SK-N-SH (cell line): ENCODE measurements at regions not wholly inside any gene's neighbourhood (a gene's known extent, or its start where the extent isn't known, plus 50 kb on each side); places are given as distances from the start of the nearest gene placed in this dataset.

Source experiments
- CTCF ChIA-PET: fragments of 300-600, 350-600 bp; formaldehyde crosslinking; extraction: SDS; loops from one replicate; lab custom pipeline; 2021; lab: Yijun Ruan, JAX
- POLR2A ChIA-PET: fragments of 350-600 bp; sonication (Branson Sonifier 250); formaldehyde crosslinking; extraction: SDS; loops from one replicate; lab custom pipeline; 2020; ENCODE audit warnings: antibody characterized with exemption, inconsistent platforms; lab: Yijun Ruan, JAX
- DNase-seq: peaks from one replicate; pipeline ENCODE4 v3.0.0; 2012
- H2AFZ ChIP-seq: fragments of 200-600 bp; sonication (generic); 2 replicates; pipeline ENCODE4 v1.8.1; 2016; ENCODE audit warnings: antibody characterized with exemption, mild to moderate bottlenecking, low read depth
- H3F3A ChIP-seq: fragments of 200-600 bp; sonication (generic); replicated peaks from 2 replicates; pipeline ENCODE3; 2016; ENCODE audit warnings: antibody characterized with exemption, mild to moderate bottlenecking; ENCODE audit not compliant: insufficient read depth
- H3K27ac ChIP-seq, 2 experiments: fragments of 200-500 bp in 1 of 2; fragments of 200-600 bp in 1 of 2; sonication (Bioruptor generic) in 1 of 2; sonication (generic), shearing (Covaris generic) in 1 of 2; 2 replicates each; pipeline versions ENCODE4 v1.5.1 to v1.6.1; 2014 to 2016; ENCODE audit warnings: low read depth in 2 of 2, inconsistent platforms in 1 of 2, low read length in 1 of 2, mild to moderate bottlenecking in 1 of 2, mixed read lengths in 1 of 2
- H3K27me3 ChIP-seq: fragments of 200-600 bp; sonication (generic), shearing (Covaris generic); 2 replicates; pipeline ENCODE4 v1.6.1; 2016; ENCODE audit warnings: mixed run types; ENCODE audit not compliant: insufficient read depth
- H3K36me3 ChIP-seq, 2 experiments: fragments of 200-500 bp in 1 of 2; fragments of 200-600 bp in 1 of 2; sonication (Bioruptor generic) in 1 of 2; sonication (generic) in 1 of 2; replicated peaks in 1 of 2; 2 replicates each; pipeline versions ENCODE3 to v1.5.1; 2014 to 2016; ENCODE audit warnings: low read length in 1 of 2, mild to moderate bottlenecking in 1 of 2; ENCODE audit not compliant: insufficient read depth in 2 of 2, control insufficient read depth in 1 of 2
- H3K4me1 ChIP-seq, 2 experiments: fragments of 200-500 bp in 1 of 2; fragments of 200-600 bp in 1 of 2; sonication (Bioruptor generic) in 1 of 2; sonication (generic), shearing (Covaris generic) in 1 of 2; 2 replicates each; pipeline versions ENCODE4 v1.5.1 to v1.6.1; 2014 to 2016; ENCODE audit warnings: low read depth in 1 of 2, low read length in 1 of 2, mixed run types in 1 of 2; ENCODE audit not compliant: insufficient read depth in 2 of 2, control insufficient read depth in 1 of 2
- H3K4me2 ChIP-seq: fragments of 200-600 bp; sonication (generic), shearing (Covaris generic); 2 replicates; pipeline ENCODE4 v1.6.1; 2017; ENCODE audit warnings: mixed run types
- H3K4me3 ChIP-seq, 2 experiments: fragments of 200-500 bp in 1 of 2; fragments of 200-600 bp in 1 of 2; sonication (Bioruptor generic) in 1 of 2; sonication (generic), shearing (Covaris generic) in 1 of 2; 2 replicates each; pipeline versions ENCODE4 v1.5.1 to v1.8.1; 2014 to 2016; ENCODE audit warnings: low read depth in 2 of 2, inconsistent platforms in 1 of 2, low read length in 1 of 2, mild to moderate bottlenecking in 1 of 2, mixed read lengths in 1 of 2, moderate library complexity in 1 of 2
- H3K79me2 ChIP-seq: fragments of 200-600 bp; sonication (generic); 2 replicates; pipeline ENCODE4 v1.8.1; 2017; ENCODE audit warnings: mild to moderate bottlenecking; ENCODE audit not compliant: insufficient read depth
- H3K9ac ChIP-seq: fragments of 200-600 bp; sonication (generic); 2 replicates; pipeline ENCODE4 v1.6.1; 2017; ENCODE audit warnings: mixed run types
- H3K9me2 ChIP-seq: fragments of 200-600 bp; sonication (generic); 2 replicates; pipeline ENCODE4 v1.6.1; 2017; ENCODE audit warnings: mixed run types
- H3K9me3 ChIP-seq: fragments of 200-600 bp; sonication (generic); 2 replicates; pipeline ENCODE4 v1.6.1; 2017; ENCODE audit warnings: mixed run types, mild to moderate bottlenecking, moderate library complexity
- H4K20me1 ChIP-seq: fragments of 200-600 bp; sonication (generic); 2 replicates; pipeline ENCODE4 v1.6.1; 2017; ENCODE audit warnings: mild to moderate bottlenecking, mixed run types; ENCODE audit not compliant: insufficient read depth
- CHD2 ChIP-seq: fragments of 150-350 bp; IDR thresholded peaks from 2 replicates; pipeline ENCODE4 v1.6.1; 2018; ENCODE audit warnings: low read length; ENCODE audit not compliant: partially characterized antibody
- FOSL2 ChIP-seq: IDR thresholded peaks from 2 replicates; pipeline ENCODE4 v1.4.0; 2012; ENCODE audit warnings: low read depth, mild to moderate bottlenecking, moderate library complexity, borderline replicate concordance
- FOXM1 ChIP-seq: IDR thresholded peaks from 2 replicates; pipeline ENCODE4 v1.4.0; 2012; ENCODE audit warnings: low read depth, mild to moderate bottlenecking
- MXI1 ChIP-seq: IDR thresholded peaks from 2 replicates; pipeline ENCODE4 v1.6.1; 2012; ENCODE audit warnings: mild to moderate bottlenecking, low read depth, low read length, improper control_type of control experiment
- RXRA ChIP-seq: IDR thresholded peaks from 2 replicates; pipeline ENCODE4 v1.4.0; 2012; ENCODE audit warnings: low read depth, mild to moderate bottlenecking, borderline replicate concordance
- YY1 ChIP-seq: IDR thresholded peaks from 2 replicates; pipeline ENCODE4 v1.4.0; 2012; ENCODE audit warnings: low read depth, mild to moderate bottlenecking
- WGBS: methylation state at CpG from one replicate; pipeline ENCODE4 v1.1.6; 2017; ENCODE audit warnings: low lambda C conversion rate; 5-methylcytosine and 5-hydroxymethylcytosine counted together
- TF ChIP-seq, protein P1 (sequence below): fragments of 150-350 bp; IDR thresholded peaks from 2 replicates; pipeline ENCODE4 v1.6.1; 2016; ENCODE audit warnings: mild to moderate bottlenecking, low read depth, low read length
- TF ChIP-seq, protein P2 (sequence below): fragments of 200-600 bp; sonication (generic); IDR thresholded peaks from 2 replicates; pipeline ENCODE4 v1.6.1; 2017; ENCODE audit warnings: antibody characterized with exemption, mild to moderate bottlenecking, moderate library complexity

DNA sequence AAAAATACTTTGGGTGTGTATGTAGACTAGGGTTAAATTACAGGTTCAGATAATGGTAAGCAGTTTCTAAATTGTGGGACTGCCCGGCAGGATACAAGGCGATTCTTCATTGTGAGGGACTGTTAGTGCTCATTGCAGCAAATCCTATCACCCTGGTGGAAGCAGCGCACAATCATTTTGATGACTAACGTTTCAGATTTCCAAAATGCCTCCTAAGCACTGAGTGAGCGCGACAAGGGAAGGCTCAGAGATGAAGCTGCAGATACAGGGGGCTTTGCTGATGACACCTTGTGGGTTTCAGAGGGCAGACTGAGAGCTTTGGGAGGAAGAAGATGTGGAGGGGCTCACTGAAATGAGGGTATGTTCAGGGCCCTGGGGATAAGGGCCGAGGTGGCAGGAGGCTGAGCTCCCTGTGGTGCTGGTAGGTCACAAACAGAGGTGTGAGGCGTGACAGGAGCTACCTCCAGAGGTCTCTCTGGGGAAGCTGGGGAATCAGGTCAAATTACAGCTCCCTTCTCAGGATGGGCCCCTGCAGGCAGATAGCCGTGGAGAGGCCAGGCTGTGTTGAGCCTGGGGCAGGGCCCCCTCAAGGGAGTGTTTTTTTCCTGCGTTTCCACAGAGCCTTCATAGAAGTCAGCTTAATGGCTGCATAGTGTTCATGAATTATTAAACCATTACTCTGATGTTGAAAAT, 84.5 kb upstream of the FYN start:
- ChIA-PET POLR2A (no interaction called here), CTCF (no interaction called here)
- 80% methylated on average over 8 of the region's 10 CpGs for WGBS

DNA sequence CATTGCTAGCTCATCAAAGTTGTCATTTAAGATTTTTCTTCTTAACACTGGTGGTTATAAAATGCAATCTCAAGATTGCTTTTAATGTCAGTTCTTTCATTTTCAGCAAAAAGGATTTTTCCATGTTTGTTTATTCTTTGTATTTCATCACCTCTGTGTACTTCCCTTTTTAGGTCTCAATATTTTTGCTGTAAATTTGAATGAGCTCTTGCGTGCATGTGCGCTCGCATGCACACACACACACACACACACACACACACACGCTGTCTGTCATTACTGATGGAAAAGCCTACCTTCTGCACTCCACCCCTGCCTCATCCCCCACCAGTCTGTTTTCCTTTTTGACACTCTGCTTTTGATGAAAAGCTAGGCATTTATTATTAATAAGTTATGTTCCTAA, 85.3 kb upstream of the FYN start:
- no peak overlapping the region for H3K4me3 ChIP-seq
- peaks cover under 1% of the 10 kb centered on the region for H3F3A ChIP-seq
- no peak for DNase-seq
- ChIA-PET CTCF (no interaction called here), POLR2A (no interaction called here)
- WGBS, result 98% methylated on average over 4 of the region's 4 CpGs
- no peak overlapping the region for H2AFZ ChIP-seq
- no peak overlapping the region for H3K4me2 ChIP-seq
- H3K79me2 ChIP-seq, result no peaks in the 10 kb centered on the region
- H4K20me1 ChIP-seq, result no peaks in the 10 kb centered on the region
- no peaks in the 10 kb centered on the region for H3K9me2 ChIP-seq
- H3K4me1 ChIP-seq, result no peaks in the 10 kb centered on the region
- H3K27me3 ChIP-seq, result no peaks in the 10 kb centered on the region
- H3K36me3 ChIP-seq, result no peaks in the 10 kb centered on the region
- TF ChIP-seq YY1 (no peak), MXI1 (no peak)
- TF ChIP-seq, protein P1, sequence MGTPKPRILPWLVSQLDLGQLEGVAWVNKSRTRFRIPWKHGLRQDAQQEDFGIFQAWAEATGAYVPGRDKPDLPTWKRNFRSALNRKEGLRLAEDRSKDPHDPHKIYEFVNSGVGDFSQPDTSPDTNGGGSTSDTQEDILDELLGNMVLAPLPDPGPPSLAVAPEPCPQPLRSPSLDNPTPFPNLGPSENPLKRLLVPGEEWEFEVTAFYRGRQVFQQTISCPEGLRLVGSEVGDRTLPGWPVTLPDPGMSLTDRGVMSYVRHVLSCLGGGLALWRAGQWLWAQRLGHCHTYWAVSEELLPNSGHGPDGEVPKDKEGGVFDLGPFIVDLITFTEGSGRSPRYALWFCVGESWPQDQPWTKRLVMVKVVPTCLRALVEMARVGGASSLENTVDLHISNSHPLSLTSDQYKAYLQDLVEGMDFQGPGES, result no peak
- TF ChIP-seq, protein P2, sequence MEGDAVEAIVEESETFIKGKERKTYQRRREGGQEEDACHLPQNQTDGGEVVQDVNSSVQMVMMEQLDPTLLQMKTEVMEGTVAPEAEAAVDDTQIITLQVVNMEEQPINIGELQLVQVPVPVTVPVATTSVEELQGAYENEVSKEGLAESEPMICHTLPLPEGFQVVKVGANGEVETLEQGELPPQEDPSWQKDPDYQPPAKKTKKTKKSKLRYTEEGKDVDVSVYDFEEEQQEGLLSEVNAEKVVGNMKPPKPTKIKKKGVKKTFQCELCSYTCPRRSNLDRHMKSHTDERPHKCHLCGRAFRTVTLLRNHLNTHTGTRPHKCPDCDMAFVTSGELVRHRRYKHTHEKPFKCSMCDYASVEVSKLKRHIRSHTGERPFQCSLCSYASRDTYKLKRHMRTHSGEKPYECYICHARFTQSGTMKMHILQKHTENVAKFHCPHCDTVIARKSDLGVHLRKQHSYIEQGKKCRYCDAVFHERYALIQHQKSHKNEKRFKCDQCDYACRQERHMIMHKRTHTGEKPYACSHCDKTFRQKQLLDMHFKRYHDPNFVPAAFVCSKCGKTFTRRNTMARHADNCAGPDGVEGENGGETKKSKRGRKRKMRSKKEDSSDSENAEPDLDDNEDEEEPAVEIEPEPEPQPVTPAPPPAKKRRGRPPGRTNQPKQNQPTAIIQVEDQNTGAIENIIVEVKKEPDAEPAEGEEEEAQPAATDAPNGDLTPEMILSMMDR, result no peak
- no peaks in the 10 kb centered on the region; the same call in 1 of the 2 replicates for H3K9me3 ChIP-seq
- H3K9ac ChIP-seq, result no peak overlapping the region
- no peak overlapping the region for H3K27ac ChIP-seq

More for the DNA sequence above, 84.5 kb upstream of the FYN start:
- no peak for DNase-seq
- H3K4me2 ChIP-seq, result no peak overlapping the region
- H3K79me2 ChIP-seq, result no peaks in the 10 kb centered on the region
- no peak overlapping the region for H3K27ac ChIP-seq
- H3K27me3 ChIP-seq, result no peaks in the 10 kb centered on the region
- H3K36me3 ChIP-seq, result no peaks in the 10 kb centered on the region
- no peak overlapping the region for H3K9ac ChIP-seq
- no peaks in the 10 kb centered on the region for H3F3A ChIP-seq
- H3K9me2 ChIP-seq, result no peaks in the 10 kb centered on the region
- no peaks in the 10 kb centered on the region for H4K20me1 ChIP-seq
- H3K4me3 ChIP-seq, result no peak overlapping the region
- peaks cover 0 to 6% of the 10 kb centered on the region in 2 experiments; a peak in 2 of 4 replicates for H3K4me1 ChIP-seq
- TF ChIP-seq FOXM1 (no peak), YY1 (no peak), RXRA (no peak), CHD2 (no peak), FOSL2 (no peak)
- TF ChIP-seq, all 33 proteins: peak for 0
- no peak overlapping the region for H2AFZ ChIP-seq
- H3K9me3 ChIP-seq, result no peaks in the 10 kb centered on the region
